Colon (tissue), 2 donors: ENCODE measurements at regions not wholly inside any gene's neighbourhood (a gene's known extent, or its start where the extent isn't known, plus 50 kb on each side); places are given as distances from the start of the nearest gene placed in this dataset.
"Not testable (repeated sequence)": the region's sequence is repeated elsewhere in the genome, so short reads cannot be mapped to it uniquely, and the experiment has no call there.

Experiments used
- FAIRE-seq: peaks from 2 replicates; lab custom pipeline; 2012; peaks lifted over from hg19 to GRCh38; lab: Jason Lieb, UNC
- donor health status: control.
- donor health status: control.

DNA sequence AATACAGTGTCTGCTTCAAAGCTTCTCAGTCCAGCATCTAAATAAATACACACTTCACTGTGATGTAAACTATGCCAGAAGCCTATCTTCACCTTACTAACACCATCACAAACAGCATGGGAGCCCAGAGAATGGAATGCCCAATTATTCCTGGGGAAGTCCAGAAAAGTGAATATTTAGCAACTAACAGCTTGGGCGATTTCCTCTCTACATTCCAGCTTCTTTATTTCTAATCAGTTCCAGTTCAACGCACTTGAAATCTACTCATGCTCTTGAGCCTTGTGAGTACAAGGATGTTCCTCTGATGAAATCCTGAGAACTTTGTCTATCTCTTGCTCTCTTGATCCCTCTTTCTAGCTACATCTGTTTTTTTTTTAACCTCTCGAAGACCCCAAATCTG lies 100.4 kb upstream of the C9orf72 start:
- no peak for FAIRE-seq

DNA sequence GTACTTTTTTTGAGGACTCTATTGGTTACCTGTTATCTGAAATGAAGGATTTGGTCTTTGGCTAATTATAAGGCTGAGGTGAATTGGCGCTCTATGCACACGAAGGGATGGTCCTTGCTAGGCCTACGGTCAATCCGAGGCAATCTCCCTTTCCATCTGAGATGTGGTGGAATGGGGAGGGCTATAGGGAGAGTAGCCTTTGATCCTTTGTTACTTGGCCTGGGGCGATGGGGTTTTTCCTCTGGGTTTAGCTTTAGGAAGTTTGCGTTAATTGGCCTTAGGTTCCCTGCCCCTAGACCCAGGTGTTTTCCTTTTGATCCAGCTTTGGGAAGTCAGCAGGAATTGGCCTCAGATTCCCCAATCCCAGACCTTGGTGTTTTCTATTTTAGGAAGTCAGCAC lies 102.1 kb upstream of the C9orf72 start:
- no peak for FAIRE-seq

DNA sequence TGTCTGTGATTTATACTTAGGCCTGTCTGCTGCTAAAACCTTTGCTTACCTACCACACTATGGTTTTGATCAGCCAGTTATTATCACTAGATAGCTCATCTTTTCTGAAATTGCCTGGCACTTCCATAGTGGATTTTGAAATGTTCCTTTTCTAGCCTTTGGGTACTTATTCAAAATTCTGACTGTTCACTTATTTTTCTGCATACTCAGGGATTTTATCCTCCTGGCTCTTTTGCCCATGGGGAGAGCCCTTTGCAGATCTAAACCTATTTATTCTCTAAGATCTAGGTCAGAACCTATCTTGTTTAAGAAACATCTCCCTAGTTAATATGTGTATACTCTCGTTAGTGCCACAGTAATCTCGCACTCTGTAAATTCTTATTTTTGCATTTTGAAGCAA lies 103.5 kb upstream of the C9orf72 start:
- FAIRE-seq: no peak

DNA sequence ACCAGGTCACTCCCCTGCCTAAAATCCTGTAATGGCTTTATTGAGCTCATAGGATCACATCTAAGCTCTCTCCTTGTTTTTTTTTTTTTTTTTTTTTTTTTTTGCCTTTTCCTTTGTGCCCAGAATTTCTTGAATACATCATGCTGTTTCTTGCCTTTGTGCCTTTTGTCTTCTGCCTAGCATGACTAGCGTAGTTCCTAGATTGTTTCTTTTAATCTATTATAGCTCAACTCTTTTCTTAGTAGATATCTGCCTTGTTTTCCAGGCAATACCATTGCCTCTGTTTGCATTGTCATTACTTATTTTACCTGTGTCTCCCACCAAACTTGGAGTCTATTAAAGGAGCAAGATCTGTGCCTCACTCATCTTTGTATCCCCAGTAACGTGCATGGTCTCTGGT lies 106.1 kb upstream of the C9orf72 start:
- FAIRE-seq: no peak

DNA sequence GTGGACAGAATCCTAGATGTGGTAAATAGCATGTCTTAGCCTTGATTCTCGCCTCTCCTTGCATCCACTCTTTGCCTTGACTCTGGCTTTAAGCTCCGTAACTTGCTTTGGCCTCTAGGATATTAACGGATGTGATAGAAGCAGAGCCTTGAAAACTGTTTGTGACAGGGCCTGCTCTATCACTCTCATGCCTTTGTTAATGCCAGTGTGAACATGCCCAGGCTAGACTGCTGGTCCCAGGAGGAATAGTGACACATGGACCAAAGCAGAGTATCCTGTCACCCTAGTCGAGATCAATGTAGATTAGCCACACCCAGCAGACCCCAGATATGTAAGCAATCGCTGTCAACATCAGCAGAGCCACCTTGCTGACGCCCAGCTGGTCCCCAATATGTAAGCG lies 109.9 kb upstream of the C9orf72 start:
- no peak for FAIRE-seq

DNA sequence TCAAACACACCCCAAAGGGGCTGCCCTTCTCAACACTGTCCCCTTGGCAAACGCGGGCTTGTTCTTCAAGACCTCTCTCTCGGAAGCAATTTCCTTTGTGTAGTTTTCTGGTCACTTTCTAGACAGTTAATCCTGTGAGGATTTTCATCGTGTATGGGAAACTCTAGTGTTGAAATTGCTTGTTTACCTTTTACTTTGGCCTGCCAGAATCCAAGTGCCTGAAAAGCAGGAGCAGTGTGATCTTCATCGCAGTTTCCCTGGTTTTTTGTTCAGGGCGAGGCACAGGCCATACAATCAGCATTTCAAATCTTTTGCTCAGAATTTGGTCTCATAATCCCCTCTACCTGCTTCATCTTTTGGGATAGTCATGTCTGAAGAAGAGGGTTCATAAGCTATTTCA lies 115.7 kb upstream of the C9orf72 start:
- no peak for FAIRE-seq

DNA sequence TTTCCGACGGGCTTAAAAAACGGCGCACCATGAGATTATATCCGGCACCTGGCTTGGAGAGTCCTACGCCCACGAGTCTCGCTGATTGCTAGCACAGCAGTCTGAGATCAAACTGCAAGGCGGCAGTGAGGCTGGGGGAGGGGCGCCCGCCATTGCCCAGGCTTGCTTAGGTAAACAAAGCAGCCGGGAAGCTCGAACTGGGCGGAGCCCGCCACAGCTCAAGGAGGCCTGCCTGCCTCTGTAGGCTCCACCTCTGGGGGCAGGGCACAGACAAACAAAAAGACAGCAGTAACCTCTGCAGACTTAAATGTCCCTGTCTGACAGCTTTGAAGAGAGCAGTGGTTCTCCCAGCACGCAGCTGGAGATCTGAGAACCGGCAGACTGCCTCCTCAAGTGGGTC lies 117.5 kb upstream of the C9orf72 start:
- not testable (repeated sequence) for FAIRE-seq

DNA sequence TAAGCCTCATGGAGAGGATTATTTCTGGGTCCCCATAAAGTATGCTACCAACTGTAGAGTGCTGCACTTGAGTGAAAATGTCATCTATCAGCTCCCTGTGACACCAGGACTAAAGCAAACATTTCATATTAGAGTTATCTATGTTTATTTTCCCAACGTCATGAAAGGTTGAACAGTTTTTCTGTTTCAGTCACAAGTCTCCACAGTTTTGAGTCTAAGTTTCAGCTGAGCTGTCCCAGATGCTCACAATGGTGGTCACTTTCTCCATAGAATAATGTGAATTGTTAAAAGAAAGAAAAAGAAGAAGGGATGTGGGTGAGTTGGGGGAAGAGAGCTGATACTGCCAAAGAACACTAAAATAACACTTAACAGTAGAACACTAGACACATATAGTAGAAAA lies 126.3 kb upstream of the C9orf72 start:
- FAIRE-seq: no peak

DNA sequence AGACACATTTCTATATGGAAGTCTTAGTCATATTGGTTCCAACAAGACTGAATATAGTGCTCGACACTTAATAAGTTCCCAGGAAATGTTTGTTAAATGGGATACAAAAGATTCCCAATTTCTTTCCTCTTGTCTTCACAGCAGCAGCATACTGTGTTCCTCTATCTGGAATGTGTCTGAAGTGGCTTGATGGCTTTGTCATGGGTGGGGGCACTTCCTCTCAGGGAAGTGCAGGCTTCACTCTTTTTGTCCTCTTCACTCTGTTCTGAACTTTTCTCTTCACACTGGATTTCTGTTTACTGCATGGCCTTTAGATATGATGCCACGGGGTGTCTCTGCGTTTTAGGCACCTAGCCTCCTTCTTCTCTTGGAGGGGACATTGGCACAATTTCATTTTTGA lies 127.7 kb upstream of the C9orf72 start:
- no peak for FAIRE-seq

DNA sequence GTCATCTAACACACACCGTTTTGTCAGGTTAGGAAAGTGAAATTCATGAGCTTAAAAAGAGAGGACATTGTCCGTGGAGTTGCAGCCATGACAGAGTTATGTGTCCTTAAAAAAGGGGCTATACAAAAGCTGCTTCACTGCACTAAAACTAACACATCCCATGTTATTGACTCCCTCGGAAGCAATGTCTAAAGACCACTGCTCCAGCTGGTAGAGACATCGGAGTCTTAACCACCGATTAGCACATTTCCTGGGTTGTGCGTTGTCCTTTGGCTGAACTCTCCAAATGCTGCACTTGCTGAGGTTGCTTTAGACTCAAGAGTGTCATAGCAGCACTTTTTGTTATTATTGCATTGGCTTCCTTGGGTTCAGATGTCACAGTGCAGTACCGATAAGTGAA lies 128.3 kb upstream of the C9orf72 start:
- FAIRE-seq: no peak

DNA sequence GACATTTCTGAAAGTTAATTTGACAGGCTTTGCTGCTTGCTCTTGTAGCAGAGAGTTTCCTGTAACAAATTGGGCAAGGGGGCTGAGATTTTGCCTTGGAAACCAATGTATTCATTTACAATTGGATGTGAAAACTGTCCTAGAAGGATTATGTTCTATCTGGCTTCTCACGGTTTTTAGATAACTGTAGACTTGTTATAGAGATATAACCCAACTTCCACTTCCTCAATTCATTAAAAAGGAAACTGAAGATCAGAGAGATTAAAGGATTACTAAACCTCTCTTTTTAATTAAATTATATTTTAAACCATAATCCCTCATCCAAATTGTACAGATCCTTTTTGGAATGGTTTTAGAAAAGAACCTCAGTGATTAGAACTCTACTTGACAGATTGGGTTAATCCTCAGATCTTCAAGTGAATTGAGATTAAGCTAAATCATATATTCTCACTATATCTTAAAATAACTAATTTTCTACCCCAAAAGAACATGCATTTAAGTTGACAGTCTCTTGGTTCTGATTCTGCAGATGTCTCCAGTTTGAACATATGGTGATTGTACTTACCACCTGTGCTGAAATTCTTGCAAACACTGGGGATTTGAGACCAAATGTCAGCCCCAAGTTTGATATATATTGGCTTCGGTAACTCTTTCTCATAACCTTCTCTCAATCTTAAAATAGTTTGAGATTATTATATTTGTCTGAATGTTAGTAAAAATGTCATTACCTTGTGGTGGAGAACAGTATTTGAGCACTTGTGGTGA lies 130.1 kb upstream of the C9orf72 start:
- no peak for FAIRE-seq

DNA sequence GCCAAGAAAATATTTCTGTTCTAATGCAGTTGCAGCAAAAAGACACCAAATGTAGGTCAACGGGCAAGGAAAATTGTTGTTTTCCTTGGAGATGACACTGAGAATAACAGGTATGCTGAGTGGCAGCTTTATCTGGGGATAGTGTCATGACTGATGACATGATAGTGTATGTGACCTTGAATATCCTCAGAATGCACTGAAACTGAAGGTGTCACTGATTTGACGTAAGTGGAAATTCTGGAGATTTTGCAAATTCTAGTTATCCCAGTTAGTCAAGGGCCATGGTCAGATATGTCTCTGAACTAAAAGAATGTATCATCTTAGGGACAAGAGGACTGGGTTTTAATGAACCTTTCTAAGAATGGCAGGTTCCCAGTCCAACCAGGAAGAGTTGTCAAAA lies 138.0 kb upstream of the C9orf72 start:
- no peak for FAIRE-seq

DNA sequence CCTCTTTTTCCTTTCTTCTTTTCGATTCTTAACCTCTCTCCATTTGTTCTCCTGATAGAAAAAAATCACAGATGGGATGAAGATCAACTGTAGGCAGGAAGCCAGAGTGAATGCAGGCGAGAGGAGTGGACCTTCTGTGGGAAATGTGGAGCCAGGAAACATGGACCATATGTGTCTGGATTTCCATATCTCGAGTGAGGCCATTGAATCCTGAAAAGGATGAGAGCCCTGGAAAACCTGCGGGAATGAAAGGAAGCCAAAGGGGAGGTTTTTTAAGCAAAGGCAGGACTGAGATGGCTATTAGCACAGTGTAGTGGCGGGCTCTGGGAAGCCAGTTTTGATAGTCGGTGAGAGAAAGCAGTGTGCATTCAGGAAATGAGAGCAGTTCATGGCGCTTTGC lies 139.5 kb upstream of the C9orf72 start:
- FAIRE-seq: no peak

DNA sequence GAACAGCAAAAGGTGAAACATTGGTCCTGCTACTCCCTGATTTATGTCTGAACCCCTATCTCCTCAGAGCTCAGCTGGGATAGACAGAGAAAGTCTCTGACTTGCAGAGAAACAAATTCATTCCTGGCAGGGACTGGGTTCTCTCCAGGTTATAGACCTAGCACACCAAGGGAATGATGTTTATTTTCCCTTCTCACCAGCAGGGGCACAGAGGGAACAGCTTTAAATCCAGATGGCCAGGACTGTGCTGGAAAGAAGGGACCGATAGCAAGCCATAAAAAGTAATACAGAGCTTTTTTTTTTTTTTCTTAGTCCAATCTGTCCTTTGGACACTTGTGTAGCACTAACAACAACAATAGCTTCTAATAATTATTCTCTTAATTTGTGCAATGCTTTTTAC lies 141.1 kb upstream of the C9orf72 start:
- FAIRE-seq: no peak

DNA sequence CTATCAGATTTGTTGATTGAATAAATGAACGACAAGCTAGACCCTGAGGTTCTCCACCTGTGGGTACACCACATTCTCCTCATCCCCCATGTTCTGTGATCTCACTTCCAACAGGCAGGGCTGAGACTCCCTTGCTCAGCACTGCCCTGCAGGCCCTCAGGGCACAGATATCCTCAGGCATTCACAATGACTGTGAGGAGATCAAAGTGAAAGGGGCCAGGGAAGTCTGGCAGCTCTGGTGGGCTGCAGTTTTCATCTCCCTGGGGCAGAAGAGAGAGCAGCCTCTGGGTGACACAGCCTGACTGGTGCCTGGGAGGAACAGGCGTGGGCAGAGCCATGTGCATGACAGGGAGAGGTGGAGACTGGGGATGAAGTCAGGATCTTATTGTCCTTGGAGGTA lies 142.4 kb upstream of the C9orf72 start:
- no peak for FAIRE-seq

DNA sequence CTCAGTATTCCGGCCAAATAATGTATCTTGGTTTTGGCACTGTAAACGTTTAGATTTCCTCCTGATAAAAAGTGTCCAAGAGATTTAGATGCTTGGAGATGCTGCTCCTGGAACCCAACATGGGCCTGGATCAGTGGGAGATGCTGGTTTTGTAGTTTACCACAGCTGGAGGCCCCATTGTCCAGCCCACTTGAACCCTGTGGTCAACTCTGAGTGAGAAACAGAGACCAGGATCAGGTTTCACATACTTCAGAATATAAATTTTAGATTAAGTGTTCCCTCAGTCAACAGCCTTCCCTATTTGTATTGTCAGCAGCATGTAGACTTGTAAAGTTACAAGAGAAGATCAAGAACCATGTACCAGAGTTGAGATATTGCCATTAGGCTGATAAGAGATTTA lies 144.7 kb upstream of the C9orf72 start:
- FAIRE-seq: no peak

DNA sequence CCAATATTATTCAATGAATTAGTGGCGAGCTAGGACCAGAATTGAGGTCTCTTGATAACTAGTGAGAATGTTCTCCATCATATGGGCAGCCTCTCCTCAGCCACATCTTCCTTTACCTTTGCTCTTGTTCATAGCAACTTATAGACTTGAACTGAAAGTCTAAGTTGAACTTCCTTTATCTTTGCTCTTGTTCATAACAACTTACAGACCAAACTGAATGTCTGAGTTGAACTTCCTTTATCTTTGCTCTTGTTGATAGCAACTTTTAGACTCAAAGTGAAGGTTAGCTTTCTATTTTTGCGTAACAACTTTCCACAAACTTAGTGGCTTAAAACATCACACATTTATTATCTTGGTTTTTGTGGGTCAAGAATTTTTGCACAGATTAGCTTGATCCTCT lies 146.4 kb upstream of the C9orf72 start:
- no peak for FAIRE-seq

DNA sequence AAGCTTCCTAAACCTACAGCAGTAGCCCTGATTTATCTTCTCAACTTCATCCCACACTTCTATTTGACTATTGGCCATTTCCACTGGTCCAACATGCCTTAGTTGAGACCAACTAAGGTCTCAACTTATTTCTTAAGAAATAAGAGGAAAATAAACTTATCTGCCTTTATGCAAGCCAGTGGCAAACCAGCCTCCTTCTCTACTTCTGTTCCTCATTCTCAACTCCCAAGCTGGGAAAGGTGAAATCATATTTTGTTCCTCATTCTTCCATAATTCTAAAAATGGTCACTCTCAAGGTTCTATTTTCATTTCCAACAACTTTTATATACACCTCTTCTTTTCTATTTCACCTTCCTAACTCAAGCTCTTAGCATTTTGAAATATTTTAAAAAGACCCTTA lies 149.6 kb upstream of the C9orf72 start:
- FAIRE-seq: no peak

DNA sequence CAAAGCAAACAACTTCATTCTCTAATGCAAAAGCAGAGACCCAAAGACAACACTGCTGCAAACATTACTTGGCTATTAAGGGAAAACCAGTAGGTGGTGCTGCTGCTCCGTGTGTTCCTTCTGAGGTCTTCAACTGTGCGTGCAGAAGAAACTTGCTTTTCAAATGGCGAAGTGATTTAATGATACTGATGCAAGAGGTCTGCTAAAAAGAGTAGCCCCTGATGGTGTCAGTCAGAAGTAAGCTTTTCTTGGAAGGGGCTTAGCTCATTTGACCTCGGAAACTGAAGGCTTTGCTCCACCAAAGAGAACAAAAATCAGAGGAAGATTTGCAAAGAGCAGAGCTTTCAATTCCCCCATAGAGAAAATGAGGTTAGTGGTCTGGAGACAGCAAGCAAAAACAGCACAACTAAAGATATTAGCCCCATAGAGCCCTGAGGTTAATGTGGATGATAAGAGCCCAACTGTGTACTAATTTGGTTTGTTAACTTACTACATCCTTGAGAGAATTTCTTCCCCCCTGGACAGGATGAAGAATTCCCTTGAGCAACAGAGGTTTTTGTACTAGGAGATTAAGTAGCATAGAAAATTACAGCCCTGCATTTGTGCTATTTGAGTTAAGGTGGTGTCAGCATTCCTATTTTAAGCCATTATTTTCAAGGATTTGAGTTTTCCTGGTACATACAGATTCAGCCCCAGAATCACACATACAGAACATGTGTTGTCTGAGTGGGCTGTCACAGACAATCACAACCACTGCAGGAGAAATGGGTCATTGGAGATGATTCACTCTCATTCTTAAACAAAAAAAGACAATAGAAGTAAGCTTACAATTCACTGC lies 153.2 kb upstream of the C9orf72 start:
- no peak for FAIRE-seq

DNA sequence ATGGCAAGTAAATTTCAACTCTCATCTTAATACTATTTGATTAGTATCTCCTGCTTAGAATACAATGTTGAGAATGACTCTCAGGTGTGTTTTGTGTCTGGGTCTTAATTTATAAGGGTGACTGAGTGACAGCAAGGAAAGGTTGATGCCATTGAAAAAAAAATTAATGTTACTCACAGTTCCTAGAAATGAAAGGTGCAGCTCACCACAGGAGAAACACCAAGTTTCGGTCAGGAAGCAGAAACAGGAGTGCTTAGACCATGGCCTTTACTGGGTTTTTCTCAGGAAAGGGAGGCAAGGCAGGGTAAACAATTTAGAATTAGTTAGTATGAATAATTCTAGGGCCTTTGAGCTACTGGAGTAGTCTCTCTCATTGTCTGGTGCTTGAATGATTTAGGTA lies 159.2 kb upstream of the C9orf72 start:
- FAIRE-seq: no peak

DNA sequence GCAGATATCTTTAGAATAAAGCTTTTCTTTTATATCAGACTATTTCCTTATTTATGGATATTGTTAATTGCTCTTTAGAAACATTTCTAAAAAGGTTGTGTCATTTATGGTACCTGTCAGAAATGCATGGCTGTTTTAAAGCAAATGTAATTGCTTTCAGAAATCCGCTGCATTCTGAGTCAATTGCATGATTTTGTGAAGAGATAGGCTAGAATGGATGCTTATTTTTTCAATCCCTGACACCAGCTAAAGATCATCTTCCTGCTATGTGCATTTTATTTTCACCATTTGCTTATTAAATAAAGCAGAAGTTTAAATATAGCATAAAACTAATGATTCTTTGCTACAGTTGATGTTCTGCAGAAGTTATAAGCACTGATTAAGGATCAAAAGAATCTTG lies 170.2 kb upstream of the C9orf72 start:
- no peak for FAIRE-seq

DNA sequence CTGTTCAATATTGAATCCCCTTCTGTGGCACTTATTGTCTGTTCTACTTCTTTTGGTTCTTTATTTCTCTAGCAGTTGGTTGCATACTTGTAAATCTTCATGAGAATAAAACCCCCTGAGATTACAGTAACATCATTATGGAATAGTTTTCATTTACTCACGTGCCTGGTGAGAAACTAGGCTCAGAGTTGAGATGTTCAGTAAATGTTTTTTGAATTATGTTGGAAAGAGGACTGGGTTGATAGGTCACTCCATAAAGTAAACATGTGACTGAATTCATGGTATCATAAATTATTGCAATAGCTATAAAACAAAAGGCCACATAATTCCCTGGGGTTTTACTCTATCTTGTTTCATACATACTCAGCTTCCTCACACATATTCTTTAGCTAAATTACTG lies 174.2 kb upstream of the C9orf72 start:
- no peak for FAIRE-seq

DNA sequence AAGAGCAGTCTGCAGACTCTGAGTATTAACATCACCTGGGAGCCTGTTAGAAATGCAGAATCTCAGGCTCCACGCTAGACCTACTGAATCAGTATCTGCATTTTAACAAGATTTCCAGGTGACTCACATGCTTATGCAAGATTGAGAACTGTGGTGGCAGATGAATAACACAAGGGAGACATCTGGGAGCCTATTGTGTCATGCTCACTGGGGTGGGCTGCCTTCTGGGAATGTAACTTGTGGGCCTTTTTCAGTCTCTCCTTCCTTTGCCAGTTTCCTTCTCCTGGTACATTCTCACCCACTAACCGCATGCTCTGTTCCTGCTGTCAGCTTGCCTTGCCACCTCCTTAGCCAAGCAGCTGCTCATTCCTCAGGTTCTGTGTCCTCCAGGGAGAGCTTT lies 176.6 kb upstream of the C9orf72 start:
- FAIRE-seq: no peak

DNA sequence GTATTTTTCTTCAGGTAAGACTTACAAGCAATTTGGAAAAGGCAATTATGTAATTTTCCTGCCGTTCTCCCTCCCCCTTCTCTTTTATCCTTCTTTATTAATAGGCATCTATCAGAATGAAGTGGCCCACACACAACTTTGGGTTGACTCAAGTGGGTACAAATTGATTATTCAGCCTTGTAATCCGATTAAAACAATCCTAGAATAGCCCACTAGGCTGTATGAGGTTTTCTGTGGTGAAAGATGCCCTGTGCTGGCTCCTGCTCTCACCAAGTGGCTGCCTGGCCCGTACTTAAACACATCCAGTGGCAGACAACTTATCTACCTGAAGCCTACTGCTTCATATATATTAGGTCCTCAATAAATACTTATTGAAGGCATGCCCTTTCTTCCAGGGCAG lies 177.3 kb upstream of the C9orf72 start:
- no peak for FAIRE-seq
